Testis (tissue), 2 donors: ENCODE measurements at regions not wholly inside any gene's neighbourhood (a gene's known extent, or its start where the extent isn't known, plus 50 kb on each side); places are given as distances from the start of the nearest gene placed in this dataset.

ENCODE experiments used
- POLR2A ChIP-seq: fragments of 450-650 bp; IDR thresholded peaks from one replicate; pipeline ENCODE4 v1.6.1; 2017; ENCODE audit warnings: antibody characterized with exemption, mild to moderate bottlenecking, moderate library complexity
- TF ChIP-seq, protein P1 (sequence below), 3 experiments: fragments of 450-650 bp in 2 of 3; fragments of 200-600 bp in 1 of 3; sonication (generic) in 1 of 3; IDR thresholded peaks; one replicate each; pipeline ENCODE4 v1.5.1; 2016 to 2019; ENCODE audit warnings: antibody characterized with exemption in 3 of 3, mild to moderate bottlenecking in 2 of 3, moderate library complexity in 1 of 3

DNA sequence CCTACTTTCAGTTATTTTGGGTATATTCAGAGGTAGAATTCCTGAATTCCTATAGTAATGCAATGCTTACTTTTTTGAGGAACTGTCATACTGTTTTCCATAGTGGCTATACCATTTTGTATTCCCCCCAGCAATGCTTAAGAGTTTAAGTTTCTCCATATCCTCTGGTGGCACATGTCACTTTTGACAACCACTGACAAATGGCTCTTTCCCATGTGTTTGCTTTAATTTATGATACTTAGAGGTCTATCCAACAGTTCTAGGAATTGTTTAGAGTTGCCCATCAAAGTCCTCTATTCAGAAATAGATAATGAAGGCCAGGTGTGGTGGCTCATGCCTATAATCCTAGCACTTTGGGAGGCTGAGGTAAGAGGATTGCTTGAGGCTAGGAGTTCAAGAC, 128.9 kb upstream of the CFAP20DC start:
- TF ChIP-seq POLR2A, result no peak
- TF ChIP-seq, protein P1, sequence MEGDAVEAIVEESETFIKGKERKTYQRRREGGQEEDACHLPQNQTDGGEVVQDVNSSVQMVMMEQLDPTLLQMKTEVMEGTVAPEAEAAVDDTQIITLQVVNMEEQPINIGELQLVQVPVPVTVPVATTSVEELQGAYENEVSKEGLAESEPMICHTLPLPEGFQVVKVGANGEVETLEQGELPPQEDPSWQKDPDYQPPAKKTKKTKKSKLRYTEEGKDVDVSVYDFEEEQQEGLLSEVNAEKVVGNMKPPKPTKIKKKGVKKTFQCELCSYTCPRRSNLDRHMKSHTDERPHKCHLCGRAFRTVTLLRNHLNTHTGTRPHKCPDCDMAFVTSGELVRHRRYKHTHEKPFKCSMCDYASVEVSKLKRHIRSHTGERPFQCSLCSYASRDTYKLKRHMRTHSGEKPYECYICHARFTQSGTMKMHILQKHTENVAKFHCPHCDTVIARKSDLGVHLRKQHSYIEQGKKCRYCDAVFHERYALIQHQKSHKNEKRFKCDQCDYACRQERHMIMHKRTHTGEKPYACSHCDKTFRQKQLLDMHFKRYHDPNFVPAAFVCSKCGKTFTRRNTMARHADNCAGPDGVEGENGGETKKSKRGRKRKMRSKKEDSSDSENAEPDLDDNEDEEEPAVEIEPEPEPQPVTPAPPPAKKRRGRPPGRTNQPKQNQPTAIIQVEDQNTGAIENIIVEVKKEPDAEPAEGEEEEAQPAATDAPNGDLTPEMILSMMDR (IDR thresholded peaks at IDR 0.05), result no peak
